HG03565 (cell line): ENCODE measurements at regions not wholly inside any gene's neighbourhood (a gene's known extent, or its start where the extent isn't known, plus 50 kb on each side); places are given as distances from the start of the nearest gene placed in this dataset.
"Not testable (repeated sequence)": the region's sequence is repeated elsewhere in the genome, so short reads cannot be mapped to it uniquely, and the experiment has no call there.

Experiments used
- ATAC-seq: cut with Tn5 transposase; IDR thresholded peaks from one replicate; pipeline ENCODE4 v1.9.1; 2021; ENCODE audit warnings: mild to moderate bottlenecking, moderate library complexity; ENCODE audit not compliant: unreplicated experiment

DNA sequence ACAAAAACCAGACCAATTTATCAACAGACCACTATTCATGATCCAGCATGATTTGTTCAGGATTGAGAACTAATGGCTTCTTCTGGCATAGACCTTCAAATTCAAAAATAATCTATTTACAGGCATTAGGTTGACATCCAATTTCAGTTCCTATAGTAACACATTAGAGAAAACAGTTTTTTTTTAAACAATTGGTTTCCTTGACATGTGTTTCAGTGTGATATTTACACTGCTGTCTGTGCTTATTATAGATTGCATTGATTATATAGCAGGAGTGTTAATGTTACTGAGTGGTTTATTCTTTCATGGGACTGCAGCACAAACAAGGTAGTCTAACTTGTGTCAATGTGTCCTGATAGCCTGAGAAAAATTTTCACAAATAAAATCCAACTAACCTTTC lies 579.3 kb downstream of the PLOD2 start:
- ATAC-seq, result no peak

DNA sequence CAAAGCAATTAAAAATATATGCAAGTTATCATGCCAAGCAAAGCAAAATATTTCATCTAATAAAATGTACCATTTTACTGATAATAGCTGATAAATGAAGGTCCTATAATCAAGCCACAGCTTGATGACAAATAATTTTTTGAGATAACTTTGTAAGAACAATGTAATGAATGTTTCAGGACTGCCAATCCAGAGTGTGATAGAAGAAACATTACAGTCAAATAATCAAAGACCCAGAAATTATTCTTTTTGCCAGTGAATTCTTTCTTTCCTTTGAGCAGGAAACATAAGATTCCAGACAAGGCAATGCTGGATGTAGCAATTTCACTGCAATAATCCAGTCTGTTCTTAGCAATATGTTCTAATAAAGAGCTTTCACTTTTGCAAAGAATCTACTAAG lies 556.1 kb downstream of the PLOD2 start:
- ATAC-seq, result no peak

DNA sequence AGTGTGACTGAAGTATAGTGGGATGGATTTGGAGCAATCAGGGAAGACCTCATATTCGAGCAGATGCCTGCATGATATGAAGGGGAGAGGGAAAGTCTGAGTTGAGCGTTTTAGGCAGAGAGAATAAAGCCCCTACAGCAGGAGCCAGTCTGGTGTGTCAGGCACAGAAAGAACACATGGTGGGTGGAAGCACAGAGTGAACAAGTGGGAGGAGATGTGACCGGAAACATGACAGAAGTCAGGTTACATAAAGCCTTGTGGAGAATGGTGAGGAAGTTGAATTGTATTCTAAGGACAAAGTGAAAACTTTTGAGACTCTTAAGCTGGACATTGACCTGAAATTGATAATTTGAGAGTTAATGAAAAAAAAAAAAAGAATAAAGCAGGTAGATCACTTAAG lies 541.0 kb downstream of the PLOD2 start:
- ATAC-seq, result no peak

DNA sequence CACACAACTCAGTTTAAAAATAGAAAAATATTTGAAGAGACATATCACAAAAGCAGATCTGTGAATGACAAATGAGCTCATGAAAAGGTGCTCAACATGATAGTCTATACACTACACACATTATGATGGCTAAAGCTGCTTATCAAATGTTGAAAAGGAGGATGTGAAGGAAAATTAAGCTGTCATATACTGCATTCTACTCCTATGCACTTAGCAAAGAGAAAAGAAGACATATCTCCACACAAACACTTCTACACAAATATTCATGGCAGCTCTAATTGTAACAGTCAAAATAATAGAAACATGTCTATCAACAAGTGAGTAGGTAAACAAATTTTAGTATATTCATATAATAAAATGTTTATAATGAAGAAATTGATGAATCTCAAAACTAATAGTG lies 540.5 kb downstream of the PLOD2 start:
- ATAC-seq, result no peak

DNA sequence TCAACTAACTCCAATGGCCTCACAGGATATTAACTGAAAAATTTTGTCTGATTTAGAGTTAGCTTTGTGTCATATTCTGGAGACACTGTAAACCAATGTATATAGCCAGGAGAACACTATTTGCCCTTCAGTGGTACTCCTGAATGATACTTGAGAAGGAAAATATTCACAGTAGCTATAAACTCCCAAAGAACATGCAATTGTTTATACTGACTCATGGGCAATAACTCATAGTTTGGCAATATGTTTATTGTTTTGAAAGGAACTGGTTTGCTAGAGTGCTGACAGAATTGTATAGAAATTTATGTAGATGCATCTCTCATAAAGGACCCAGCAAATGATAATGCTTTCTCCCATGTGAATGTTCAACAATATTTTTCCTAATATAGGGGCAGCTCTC lies 537.6 kb downstream of the PLOD2 start:
- ATAC-seq, result no peak

DNA sequence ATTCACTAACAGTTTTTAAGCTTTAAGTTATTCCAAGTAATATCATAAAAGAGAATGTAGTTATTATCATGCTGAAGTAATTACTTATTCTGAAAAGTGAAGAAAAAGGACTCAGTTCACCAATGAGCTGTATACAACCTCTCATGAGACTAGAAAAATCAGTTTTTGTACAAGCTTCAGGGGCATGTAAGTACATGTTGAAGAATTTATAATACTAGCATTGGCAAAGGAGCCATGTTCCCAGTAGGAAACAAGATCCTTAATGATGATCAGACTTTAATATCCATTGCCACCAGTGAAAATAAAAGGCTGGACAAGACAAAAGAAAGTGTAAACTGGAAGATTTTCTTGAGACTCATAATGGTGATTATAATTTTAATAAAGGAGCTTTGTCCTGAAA lies 532.8 kb downstream of the PLOD2 start:
- ATAC-seq, result no peak

DNA sequence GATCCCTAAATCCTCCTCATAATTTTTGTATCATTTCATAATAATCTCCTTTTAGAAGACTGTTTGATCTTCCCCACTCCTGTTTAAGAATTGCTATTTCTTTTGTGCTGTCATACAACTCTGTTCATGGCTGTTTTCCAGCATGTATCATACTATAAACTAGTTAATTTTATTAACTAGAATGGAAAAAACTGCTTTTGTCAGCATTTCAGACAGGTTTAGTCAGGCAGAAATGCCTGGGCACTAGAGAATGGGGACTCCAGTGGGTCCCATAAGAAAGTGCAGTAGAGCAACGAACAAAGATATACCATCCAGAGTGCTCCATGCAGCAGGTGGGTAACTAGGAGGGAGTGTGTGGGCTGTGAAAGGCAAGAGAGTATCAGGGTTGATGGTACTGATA lies 523.9 kb downstream of the PLOD2 start:
- ATAC-seq, result no peak

DNA sequence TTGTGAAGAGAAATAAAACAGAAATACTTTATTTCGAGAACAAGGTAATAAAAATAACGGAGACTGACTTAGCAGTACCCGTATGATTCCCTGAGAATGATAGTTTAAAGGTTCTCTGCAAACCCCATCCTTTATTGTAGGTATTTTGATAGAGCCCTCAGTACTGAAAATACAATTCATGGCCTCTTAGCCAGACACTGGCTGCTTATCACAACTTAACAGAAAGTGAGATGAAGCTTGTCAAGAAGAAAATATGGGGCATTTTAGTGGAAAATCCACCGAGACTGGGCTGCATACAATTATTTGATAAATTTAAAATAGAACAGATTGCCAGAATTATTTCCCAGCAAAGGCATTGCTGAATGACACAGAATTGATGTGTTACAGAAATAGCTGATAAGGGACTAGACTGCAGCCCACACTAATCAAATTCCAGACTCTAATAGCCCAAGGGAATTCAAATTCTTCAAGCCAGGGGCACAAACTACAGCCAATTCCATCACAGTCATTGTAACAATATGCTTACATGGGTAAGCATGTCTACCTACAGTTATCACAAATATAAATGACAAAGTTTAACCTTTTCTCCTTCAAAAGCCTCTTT lies 521.9 kb downstream of the PLOD2 start:
- ATAC-seq, result no peak

DNA sequence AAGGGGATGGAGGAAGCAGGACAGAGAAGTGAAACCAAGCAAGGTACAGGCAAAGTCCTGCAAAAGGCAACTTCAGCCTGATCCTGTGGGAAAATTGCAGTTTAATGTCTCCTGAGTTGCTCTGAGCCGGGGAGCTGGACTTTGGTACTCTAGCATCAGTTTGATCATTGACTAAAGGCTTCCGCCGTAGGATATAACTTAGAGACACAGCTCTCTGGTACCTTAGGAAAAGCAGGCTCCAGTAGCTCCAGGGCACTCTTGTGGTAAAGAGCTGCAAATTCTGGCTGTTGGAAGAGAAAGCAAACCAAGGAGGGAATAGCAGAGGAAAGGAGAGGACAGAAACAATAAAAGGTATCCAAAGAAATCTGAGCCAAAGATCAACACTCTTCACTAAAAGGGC lies 521.1 kb downstream of the PLOD2 start:
- ATAC-seq, result no peak

DNA sequence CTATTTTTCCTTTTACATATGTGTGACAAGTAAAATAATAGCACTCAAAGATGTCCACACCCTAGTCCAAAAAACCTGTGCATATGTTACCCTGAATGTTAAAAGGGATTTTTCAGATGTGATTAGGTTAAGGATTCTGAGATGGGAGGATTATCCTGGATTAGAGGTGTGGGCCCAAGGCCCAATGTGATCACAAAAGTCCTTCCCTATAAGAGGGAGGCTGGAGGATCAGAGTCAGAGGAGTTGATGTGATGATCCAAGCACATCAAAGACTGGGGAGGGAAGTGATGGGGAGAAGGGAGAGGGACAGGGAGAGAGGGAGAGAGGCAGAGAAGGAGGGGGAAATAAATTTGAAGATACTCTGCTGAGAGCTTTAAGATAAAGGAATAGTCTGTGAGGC lies 512.6 kb downstream of the PLOD2 start:
- ATAC-seq, result no peak

DNA sequence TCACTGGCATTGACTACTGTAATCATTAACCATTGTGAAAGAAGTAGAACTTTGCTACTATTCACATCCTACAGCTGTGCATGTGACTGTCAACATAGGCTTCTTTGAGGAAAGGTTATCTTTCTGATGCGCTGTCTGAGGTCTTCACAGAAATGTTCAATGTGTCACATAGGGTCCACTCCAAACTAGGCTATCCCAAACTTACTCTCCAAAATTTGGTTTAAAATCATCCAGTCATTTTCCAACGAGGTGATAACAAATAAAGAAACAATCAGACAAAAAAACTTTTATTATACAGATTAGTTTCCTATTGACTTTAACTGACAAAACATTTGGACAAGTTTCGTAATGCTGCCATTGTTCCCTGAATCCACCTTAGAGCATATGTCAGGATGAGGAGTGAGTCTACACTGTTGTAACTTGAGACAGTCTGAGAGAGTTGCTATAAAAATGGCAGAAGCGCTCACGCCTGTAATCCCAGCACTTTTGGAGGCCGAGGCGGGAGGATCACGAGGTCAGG lies 511.6 kb downstream of the PLOD2 start:
- no peak for ATAC-seq

DNA sequence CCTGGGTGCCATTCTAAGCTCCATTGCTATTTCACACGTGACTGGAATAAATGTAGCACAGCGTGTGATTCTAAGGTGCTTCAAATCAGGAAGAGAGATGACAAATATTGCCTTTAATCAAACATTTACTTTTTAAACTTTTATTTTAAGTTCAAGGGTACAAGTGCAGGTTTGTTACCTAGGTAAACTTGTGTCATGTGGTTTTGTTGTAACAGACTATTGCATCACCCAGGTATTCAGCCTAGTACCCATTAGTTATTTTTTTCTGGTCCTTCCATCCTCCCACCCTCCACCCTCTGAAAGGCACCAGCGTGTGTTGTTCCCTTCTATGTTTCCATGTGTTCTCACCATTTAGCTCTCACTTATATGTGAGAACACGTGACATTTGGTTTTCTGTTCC lies 510.8 kb downstream of the PLOD2 start:
- no peak for ATAC-seq

DNA sequence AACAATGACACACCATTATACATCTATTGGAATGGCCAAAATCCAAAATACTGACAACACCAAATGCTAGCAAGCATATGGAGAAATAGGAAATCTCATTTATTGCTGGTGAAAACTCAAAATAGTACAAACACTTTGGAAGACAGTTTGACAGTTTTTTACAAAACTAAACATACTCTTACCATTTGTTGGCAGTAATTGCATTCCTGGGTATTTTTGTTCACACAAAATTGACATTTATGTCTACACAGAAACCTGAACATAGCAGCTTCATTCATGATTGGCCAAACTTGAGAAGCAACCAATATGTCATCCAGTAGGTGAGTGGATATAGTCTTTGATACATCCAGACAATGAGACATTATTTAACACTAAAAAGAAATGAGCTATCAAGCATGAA lies 489.9 kb downstream of the PLOD2 start:
- no peak for ATAC-seq

DNA sequence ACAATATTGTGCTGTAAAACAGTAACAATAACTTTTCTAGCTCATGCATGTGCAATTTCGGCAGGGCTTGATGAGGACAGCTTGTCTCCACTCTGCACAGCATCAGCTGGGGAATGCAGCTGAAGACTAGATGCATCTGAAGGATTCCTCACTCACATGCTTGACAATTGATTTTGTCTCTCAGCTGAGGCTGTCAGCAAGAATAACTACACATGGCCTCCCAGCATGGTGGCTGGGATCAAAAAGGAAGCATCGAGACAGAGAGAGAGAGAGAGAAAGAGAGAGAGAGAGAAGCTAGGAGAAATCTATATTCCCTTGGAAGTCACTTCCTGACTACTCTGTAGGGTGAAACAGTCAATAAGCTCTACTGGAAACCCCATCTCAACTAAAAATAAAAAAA lies 487.1 kb downstream of the PLOD2 start:
- ATAC-seq, result no peak

DNA sequence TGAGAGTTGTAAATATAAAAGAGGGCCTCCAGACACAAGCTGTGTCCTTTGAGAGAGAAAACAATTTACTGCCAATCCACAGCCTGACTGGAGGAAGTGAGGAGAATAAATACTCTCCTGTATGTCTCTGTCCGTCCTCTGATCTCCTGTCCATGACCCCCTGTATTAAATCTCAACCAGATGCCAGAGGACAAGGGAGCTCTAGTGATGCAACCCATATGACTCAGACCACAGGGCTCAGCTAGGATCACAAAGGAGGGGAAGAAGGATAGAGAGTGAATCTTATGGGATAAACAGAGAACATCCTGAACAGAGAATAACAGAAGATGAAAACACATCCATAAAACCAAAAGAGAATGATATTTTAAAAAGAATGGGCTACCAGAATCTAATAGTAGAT lies 482.6 kb downstream of the PLOD2 start:
- no peak for ATAC-seq

DNA sequence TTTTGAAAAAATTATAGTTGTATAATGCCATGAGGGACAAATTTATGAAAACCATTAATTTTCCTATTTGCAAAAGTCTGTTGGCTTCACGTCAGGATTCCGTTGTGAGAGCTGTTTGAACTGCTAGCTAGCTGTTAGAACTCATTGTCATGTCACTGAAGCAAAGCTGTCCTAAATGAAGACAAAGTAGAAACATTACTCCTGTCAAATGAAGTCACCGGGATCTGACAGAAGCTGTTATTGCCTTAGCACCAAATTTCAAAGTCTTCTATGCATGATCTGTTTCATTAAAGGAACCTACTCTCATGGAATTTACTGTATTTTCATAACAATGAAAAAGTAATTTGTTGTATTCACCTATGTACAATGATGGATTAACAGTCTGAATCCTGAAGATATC lies 479.8 kb downstream of the PLOD2 start:
- ATAC-seq, result no peak

DNA sequence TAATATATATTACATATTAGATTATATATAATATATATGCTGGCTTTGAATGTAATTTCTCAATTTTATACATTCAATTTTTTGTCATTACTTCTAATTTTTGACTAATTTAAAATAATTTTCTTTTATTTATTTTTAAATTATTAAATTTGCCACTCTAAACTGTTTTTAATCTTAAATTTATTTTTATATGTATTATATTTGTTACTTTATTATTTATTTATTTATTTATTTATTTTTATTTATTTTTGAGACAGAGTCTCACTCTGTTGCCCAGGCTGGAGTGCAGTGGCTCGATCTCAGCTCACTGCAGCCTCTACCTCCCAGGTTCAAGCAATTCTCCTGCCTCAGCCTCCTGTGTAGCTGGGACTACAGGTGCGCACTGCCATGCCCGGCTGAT lies 473.0 kb downstream of the PLOD2 start:
- ATAC-seq, result not testable (repeated sequence)

DNA sequence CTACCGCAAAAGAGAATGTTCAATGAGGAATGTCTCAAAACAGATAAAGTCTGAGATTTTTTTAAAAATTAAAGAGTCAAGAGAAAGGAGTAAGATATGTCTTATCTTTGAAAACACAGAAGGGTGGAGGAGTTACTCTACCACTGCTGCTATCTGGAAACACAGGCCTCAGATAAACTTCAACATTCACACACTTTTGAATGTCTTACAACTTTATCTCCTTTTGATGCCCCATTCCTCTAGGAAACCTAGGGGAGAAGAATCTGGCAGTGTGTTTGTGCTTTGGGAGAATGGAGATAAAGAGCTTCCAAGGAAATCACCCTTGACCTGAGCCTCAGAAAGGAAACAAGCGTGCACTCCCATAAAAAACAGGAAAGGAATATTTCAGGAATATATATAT lies 468.2 kb downstream of the PLOD2 start:
- no peak for ATAC-seq

DNA sequence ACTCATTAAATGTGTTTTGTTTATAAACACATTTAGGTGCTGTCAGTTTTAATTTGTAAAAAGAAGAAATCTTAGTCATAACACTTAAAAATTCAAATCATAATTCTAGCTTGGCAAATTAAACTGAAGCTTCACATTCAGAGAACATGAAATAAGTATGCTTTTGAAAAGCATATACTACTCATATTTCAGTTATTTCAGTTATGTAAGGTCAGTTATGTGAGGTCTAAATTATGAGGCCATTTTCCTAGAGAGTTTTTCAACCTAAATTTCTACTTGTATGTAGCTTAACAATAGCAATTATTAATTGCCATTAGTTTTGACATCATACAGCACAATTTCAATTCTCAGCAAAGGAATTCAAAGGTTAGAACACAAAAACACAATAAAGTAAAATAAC lies 465.0 kb downstream of the PLOD2 start:
- ATAC-seq, result no peak

DNA sequence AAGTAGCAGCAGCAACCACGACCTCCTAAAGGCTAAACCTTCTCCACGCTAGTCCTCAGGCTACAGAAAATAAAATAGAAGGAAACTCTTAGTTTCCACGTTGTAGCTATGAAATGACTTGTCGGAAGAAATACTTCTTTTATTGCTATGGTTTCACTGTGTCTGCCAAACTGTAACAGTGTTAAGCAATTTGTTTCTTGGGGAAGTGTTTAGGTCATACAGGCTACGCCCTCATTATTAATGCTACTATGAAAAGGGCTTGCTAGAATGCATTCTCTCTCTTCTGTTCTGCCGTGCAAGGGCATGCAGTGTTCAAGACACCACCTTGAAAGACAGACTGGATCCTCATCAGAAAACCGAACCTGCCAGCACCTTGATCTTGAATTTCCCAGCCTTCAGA lies 462.7 kb downstream of the PLOD2 start:
- ATAC-seq, result no peak

DNA sequence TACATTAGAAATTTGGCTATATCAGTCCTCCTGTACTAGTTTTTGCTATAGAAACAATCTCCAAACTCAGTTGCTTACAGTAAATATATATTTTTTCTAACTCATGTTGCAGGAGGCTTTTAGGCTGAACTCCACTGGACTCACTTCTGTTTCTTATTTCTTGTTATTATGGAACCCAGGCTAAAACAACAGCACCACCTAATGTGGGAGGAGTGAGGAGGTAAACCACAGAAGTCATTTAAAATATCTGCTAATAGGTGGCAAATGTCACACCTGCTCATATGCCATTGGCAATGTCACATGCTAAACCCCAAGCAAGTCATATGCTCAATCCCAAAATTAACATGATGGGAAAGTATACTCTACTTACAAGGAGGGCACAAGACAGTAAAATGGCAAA lies 462.2 kb downstream of the PLOD2 start:
- no peak for ATAC-seq

DNA sequence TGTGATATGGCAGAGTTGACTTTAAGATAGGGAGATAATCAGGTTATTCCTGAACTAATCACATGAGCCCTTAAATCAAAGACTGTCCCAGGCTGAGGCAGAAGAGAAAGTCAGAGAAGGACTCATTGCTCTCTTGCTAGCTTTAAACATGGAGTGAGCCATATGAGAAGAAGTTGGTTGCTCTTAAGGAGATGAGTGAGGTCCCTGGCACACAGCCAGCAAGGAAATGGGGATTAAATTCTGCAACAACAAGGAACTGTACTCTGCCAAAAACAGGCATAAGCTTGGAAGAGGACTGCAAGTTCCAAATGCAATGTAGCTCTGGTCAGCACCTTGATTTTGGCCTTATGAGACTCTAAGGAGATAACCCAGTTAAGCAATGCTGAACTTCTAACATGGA lies 457.0 kb downstream of the PLOD2 start:
- ATAC-seq, result no peak

DNA sequence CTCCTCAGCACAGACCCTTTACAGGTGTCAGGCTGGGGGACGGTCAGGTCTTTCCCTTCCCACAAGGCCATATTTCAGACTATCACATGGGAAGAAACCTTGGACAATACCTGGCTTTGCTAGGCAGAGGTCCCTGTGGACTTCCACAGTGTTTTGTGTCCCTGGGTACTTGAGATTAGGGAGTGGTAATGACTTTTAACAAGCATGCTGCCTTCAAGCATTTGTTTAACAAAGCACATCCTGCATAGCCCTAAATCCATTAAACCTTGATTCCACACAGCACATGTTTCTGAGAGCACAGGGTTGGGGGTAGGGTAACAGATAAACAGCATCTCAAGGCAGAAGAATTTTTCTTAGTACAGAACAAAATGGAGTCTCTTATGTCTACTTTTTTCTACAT lies 451.2 kb downstream of the PLOD2 start:
- ATAC-seq, result not testable (repeated sequence)
